ENCODE measurements at regions not wholly inside any gene's neighbourhood (a gene's known extent, or its start where the extent isn't known, plus 50 kb on each side); places are given as distances from the start of the nearest gene placed in this dataset.

DNA sequence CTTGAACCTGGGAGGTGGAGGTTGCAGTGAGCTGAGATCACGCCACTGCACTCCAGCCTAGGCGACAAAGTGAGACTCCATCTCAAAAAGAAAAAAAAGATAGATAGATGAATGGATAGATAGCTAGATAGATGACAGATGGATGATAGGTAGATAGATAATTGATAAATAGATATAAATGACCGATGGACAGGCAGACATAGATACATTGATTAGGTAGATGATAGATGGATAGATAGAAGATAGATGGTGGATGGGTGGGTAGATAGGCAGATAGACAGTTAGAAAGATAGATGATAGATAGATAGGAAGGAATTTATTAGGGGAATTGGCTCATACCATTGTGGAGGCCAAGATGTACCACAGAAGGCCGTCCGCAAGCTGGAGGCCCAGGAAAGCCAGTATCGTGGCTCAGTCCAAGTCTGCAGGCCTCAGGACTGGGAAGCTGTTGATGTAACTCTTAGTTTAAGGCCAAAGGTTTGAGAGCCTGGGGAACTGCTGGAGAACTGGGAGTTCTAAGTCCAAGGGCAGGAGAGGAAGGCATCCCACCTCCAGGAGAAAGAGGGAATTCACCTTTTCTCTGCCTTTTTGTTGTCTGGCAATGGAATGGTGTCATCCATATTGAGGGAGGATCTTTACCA is 156.1 kb downstream of the SEC14L1 start:
- peaks cover 0 to 11% of the 10 kb centered on the region in 2 experiments; a peak in 2 of 5 replicates for H3K27me3 ChIP-seq (ENCODE audit: control insufficient read depth in 2 of 2, insufficient read depth in 2 of 2, low read length in 2 of 2)
- no peaks in the 10 kb centered on the region for H3K79me2 ChIP-seq (ENCODE audit: control insufficient read depth, insufficient read depth, low read length)
- DNase-seq (ENCODE audit: extremely low read depth in 1 of 4, low spot score in 3 of 4) (no peak), ATAC-seq (no peak), FAIRE-seq (no peak)
- H3K27ac ChIP-seq (ENCODE audit: extremely low read depth, low read depth, low read length): no peak overlapping the region
- 28% methylated on average over 6 of the region's 6 CpGs for WGBS (ENCODE audit: insufficient coverage, low coverage, missing lambda C conversion rate)
- intact Hi-C loops (cut with micrococcal nuclease) (no loop called here), in situ Hi-C loops (cut with MboI) (no loop called here)
- ChIA-PET CTCF (ENCODE audit: low intra/inter-chr PET ratio) (no interaction called here), POLR2A (no interaction called here)
- H3K9me1 ChIP-seq (ENCODE audit: control insufficient read depth, insufficient read depth, low read length): no peaks in the 10 kb centered on the region
- H3K9ac ChIP-seq (ENCODE audit: insufficient read depth in 1 of 2, low read depth in 2 of 2, low read length in 2 of 2): no peak overlapping the region
- BruUV-seq (replicated peaks): no TSS peak
- H3K4me2 ChIP-seq (ENCODE audit: insufficient read depth, low read length): no peak overlapping the region
- peaks cover 0 to 4% of the 10 kb centered on the region in 2 experiments; a peak in 1 of 5 replicates for H3K4me1 ChIP-seq (replicated peaks in 1 of 2; ENCODE audit: control insufficient read depth in 2 of 2, insufficient read depth in 2 of 2, low read length in 2 of 2)
- H3K36me3 ChIP-seq (ENCODE audit: control insufficient read depth, insufficient read depth, low read length): no peaks in the 10 kb centered on the region
- H2AFZ ChIP-seq (ENCODE audit: low read depth, low read length): no peak overlapping the region
- H3K4me3 ChIP-seq: no peak overlapping the region
- H4K20me1 ChIP-seq (replicated peaks; ENCODE audit: control insufficient read depth, insufficient read depth, low read length): peaks cover 7% of the 10 kb centered on the region; the same call in 1 of the 2 replicates
- no peaks in the 10 kb centered on the region for H3K9me3 ChIP-seq (replicated peaks; ENCODE audit: control insufficient read depth, insufficient read depth, low read depth, low read length)
- no peak for TF ChIP-seq SRSF1 (IDR thresholded peaks at IDR 0.05; ENCODE audit: low read depth, low read length)
- TF ChIP-seq, protein P1, sequence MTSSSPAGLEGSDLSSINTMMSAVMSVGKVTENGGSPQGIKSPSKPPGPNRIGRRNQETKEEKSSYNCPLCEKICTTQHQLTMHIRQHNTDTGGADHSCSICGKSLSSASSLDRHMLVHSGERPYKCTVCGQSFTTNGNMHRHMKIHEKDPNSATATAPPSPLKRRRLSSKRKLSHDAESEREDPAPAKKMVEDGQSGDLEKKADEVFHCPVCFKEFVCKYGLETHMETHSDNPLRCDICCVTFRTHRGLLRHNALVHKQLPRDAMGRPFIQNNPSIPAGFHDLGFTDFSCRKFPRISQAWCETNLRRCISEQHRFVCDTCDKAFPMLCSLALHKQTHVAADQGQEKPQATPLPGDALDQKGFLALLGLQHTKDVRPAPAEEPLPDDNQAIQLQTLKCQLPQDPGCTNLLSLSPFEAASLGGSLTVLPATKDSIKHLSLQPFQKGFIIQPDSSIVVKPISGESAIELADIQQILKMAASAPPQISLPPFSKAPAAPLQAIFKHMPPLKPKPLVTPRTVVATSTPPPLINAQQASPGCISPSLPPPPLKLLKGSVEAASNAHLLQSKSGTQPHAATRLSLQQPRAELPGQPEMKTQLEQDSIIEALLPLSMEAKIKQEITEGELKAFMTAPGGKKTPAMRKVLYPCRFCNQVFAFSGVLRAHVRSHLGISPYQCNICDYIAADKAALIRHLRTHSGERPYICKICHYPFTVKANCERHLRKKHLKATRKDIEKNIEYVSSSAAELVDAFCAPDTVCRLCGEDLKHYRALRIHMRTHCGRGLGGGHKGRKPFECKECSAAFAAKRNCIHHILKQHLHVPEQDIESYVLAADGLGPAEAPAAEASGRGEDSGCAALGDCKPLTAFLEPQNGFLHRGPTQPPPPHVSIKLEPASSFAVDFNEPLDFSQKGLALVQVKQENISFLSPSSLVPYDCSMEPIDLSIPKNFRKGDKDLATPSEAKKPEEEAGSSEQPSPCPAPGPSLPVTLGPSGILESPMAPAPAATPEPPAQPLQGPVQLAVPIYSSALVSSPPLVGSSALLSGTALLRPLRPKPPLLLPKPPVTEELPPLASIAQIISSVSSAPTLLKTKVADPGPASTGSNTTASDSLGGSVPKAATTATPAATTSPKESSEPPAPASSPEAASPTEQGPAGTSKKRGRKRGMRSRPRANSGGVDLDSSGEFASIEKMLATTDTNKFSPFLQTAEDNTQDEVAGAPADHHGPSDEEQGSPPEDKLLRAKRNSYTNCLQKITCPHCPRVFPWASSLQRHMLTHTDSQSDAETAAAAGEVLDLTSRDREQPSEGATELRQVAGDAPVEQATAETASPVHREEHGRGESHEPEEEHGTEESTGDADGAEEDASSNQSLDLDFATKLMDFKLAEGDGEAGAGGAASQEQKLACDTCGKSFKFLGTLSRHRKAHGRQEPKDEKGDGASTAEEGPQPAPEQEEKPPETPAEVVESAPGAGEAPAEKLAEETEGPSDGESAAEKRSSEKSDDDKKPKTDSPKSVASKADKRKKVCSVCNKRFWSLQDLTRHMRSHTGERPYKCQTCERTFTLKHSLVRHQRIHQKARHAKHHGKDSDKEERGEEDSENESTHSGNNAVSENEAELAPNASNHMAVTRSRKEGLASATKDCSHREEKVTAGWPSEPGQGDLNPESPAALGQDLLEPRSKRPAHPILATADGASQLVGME (CRISPR knock-in tag; IDR thresholded peaks at IDR 0.05): no peak
- no peak for TF ChIP-seq ZBTB1 (CRISPR knock-in tag; IDR thresholded peaks at IDR 0.05; ENCODE audit: borderline replicate concordance, low read depth)
- no peak for TF ChIP-seq MED1 (CRISPR knock-in tag; IDR thresholded peaks at IDR 0.05; ENCODE audit: borderline replicate concordance)
- TF ChIP-seq ZNF212 (CRISPR knock-in tag; IDR thresholded peaks at IDR 0.05): no peak
- no peak for TF ChIP-seq SAFB2 (IDR thresholded peaks at IDR 0.05; ENCODE audit: borderline replicate concordance, low read depth, low read length, severe bottlenecking)
- no peak for TF ChIP-seq POLR2A (conservative IDR thresholded peaks at IDR 0.05)
- no peak for TF ChIP-seq BRD4 (IDR thresholded peaks at IDR 0.05)
- TF ChIP-seq, protein P2, sequence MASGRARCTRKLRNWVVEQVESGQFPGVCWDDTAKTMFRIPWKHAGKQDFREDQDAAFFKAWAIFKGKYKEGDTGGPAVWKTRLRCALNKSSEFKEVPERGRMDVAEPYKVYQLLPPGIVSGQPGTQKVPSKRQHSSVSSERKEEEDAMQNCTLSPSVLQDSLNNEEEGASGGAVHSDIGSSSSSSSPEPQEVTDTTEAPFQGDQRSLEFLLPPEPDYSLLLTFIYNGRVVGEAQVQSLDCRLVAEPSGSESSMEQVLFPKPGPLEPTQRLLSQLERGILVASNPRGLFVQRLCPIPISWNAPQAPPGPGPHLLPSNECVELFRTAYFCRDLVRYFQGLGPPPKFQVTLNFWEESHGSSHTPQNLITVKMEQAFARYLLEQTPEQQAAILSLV (tag; IDR thresholded peaks at IDR 0.05): no peak
- no peak for TF ChIP-seq CBX1 (IDR thresholded peaks at IDR 0.05; ENCODE audit: low read depth)
